ENCODE measurements at regions not wholly inside any gene's neighbourhood (a gene's known extent, or its start where the extent isn't known, plus 50 kb on each side); places are given as distances from the start of the nearest gene placed in this dataset.
"Not testable (repeated sequence)": the region's sequence is repeated elsewhere in the genome, so short reads cannot be mapped to it uniquely, and the experiment has no call there.

- not testable (repeated sequence) for TF ChIP-seq POLR2A (IDR thresholded peaks at IDR 0.05; ENCODE audit: low read depth, low read length); CTCF (IDR thresholded peaks at IDR 0.05; ENCODE audit: extremely low read depth in 1 of 2, insufficient read depth in 1 of 2, low read depth in 1 of 2, low read length in 2 of 2)
Observed at GRCh38 chr14:105768039-105768438, 241.7 kb downstream of the TMEM121 start.

Measured in endothelial cell of umbilical vein (primary cell).